SKM-1 (cell line): ENCODE measurements at regions not wholly inside any gene's neighbourhood (a gene's known extent, or its start where the extent isn't known, plus 50 kb on each side); places are given as distances from the start of the nearest gene placed in this dataset.

Source experiments
- DNase-seq: peaks from one replicate; lab custom pipeline; 2025; ENCODE audit not compliant: unreplicated experiment; lab: John Stamatoyannopoulos, UW

- DNase-seq: no peak
Measured at GRCh38 chr5:2505217-2505616, 246.3 kb downstream of the IRX2 start.

GRCh38 chr5:2502970-2503594 is 248.4 kb downstream of the IRX2 start:
- no peak for DNase-seq

- no peak for DNase-seq
Measured at GRCh38 chr5:2499917-2500316, 251.6 kb downstream of the IRX2 start.

- DNase-seq: no peak
Measured at GRCh38 chr5:2496891-2497290, 254.6 kb downstream of the IRX2 start.

- DNase-seq: no peak
Measured at GRCh38 chr5:2496126-2496525, 255.4 kb downstream of the IRX2 start.

- no peak for DNase-seq
Measured at GRCh38 chr5:2493356-2493755, 258.1 kb downstream of the IRX2 start.

- no peak for DNase-seq
Measured at GRCh38 chr5:2492476-2492875, 259.0 kb downstream of the IRX2 start.

GRCh38 chr5:2491846-2492245 is 259.6 kb downstream of the IRX2 start:
- no peak for DNase-seq

GRCh38 chr5:2489306-2489705 is 262.2 kb downstream of the IRX2 start:
- no peak for DNase-seq

- DNase-seq: no peak
Measured at GRCh38 chr5:2488593-2488992, 262.9 kb downstream of the IRX2 start.

GRCh38 chr5:2487152-2487763 is 264.2 kb downstream of the IRX2 start:
- no peak for DNase-seq

GRCh38 chr5:2486373-2486772 is 265.1 kb downstream of the IRX2 start:
- no peak for DNase-seq

- DNase-seq: no peak
Measured at GRCh38 chr5:2482778-2483177, 268.7 kb downstream of the IRX2 start.

- DNase-seq: no peak
Measured at GRCh38 chr5:2480871-2481270, 270.6 kb downstream of the IRX2 start.

GRCh38 chr5:2475902-2476301 is 275.6 kb downstream of the IRX2 start:
- no peak for DNase-seq

- no peak for DNase-seq
Measured at GRCh38 chr5:2472670-2473069, 278.8 kb downstream of the IRX2 start.

- no peak for DNase-seq
Measured at GRCh38 chr5:2471152-2471879, 280.2 kb downstream of the IRX2 start.

GRCh38 chr5:2466966-2467365 is 284.5 kb downstream of the IRX2 start:
- no peak for DNase-seq

- DNase-seq: no peak
Measured at GRCh38 chr5:2465383-2465782, 286.1 kb downstream of the IRX2 start.

- DNase-seq: no peak
Measured at GRCh38 chr5:2464141-2464540, 287.3 kb downstream of the IRX2 start.

GRCh38 chr5:2461701-2462691 is 289.5 kb downstream of the IRX2 start:
- DNase-seq: no peak
